Embryonic facial prominence (tissue), 1 donor: ENCODE measurements at regions not wholly inside any gene's neighbourhood (a gene's known extent, or its start where the extent isn't known, plus 50 kb on each side); places are given as distances from the start of the nearest gene placed in this dataset.
"Not testable (repeated sequence)": the region's sequence is repeated elsewhere in the genome, so short reads cannot be mapped to it uniquely, and the experiment has no call there.

Source experiments
- DNase-seq: peaks from one replicate; pipeline ENCODE4 v3.0.0-alpha.2; 2016; ENCODE audit errors: extremely low spot score

GRCh38 chr4:124887739-124888138 lies 175.2 kb upstream of the ANKRD50 start:
- DNase-seq, result no peak

GRCh38 chr4:124884316-124884715 lies 171.8 kb upstream of the ANKRD50 start:
- DNase-seq, result no peak

DNA sequence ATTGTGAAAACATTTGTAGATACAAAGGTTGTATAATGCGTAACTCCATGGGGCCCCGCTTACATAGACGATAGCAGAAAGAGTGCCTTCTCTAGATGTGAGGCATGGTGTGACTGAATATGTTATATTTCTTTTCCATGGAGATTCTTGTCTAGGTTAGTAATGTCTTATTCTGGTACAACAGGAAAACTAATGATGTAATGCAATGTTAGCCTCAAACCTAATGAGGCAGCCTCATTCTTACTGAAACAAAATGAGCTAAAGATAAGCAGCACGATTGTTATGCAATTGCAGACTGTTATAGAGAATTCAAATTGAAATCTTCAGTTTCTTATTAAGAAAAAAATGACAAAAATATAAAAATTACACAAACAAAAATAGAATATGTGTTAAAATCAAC lies 171.1 kb upstream of the ANKRD50 start:
- no peak for DNase-seq

- DNase-seq, result no peak
Measured at GRCh38 chr4:124879195-124879594, 166.7 kb upstream of the ANKRD50 start.

DNA sequence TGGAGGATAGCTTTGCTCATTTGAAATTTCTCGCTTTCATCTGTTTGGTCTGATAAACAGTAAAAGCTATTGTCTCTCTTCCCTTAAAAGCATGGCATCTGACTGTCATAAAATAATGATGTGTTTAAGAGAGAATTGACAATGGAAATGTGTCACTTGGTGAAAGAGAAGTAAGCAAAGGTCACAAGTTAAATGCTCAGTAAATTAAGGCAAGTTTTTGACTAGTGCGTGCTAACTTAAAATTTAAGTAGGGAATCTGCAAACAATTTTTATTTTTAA lies 161.6 kb upstream of the ANKRD50 start:
- DNase-seq, result no peak

GRCh38 chr4:124873361-124874171 lies 161.0 kb upstream of the ANKRD50 start:
- no peak for DNase-seq

- no peak for DNase-seq
Measured at GRCh38 chr4:124872659-124873058, 160.1 kb upstream of the ANKRD50 start.

- no peak for DNase-seq
Measured at GRCh38 chr4:124869961-124870495, 157.5 kb upstream of the ANKRD50 start.

DNA sequence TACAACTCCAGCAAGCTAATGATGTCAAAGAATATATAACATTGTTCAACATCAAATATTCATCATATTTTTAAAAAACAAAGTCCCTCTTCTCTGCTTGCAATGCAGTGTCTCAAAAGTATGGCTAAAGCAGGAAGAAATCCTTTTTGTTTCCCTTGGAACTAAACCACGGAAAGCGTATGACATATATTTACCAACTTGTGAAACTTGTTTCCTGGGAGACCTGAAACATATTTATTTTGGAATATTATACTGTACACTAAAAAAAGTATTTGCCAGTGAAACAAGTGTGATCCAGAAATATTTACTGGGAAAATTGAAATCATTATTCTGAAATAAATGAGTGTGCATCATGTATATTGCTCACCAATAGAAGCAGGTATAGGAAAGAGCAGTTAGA lies 156.0 kb upstream of the ANKRD50 start:
- no peak for DNase-seq

GRCh38 chr4:124867536-124867935 lies 155.0 kb upstream of the ANKRD50 start:
- no peak for DNase-seq

DNA sequence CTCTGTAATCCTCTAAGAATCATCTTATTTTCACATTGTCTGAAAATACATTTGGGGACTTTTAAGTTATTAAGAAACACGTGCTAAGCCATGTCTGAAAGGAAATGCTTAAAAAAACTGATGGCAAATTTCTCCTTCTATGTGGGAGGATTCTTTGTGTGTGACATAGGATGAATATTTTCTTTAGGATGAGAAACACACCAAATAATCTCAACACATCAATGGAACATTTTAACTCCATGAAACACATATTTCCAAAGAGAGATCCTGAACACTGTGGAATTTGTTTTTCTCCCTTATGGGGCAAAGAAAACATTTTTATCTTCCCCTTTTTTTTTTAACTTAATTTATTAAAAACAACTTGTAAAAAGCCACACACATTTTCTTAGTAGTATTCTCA lies 153.8 kb upstream of the ANKRD50 start:
- DNase-seq, result no peak

DNA sequence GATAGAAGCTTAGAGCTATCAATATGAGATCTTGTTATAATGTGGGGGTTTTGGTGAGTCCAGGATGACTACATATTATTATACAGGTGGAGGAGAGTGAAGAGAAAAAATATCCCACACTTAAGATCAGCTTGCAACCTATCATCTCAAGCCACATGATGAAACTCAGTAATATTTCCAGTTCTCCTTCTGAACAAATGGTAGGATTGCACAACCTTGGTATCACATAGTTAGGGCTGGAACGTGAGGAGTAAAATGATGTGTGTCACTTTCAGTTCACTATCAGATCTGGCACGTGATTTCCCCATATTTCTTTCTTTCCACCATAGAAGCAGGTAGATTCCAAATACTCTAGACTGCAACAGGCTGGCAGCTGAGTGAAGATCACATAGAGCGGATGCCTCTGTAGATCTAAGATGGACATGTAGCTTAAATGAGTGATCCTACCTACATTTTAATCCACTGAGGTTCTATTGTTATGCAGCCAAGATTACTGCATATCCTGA lies 150.6 kb upstream of the ANKRD50 start:
- DNase-seq, result no peak

DNA sequence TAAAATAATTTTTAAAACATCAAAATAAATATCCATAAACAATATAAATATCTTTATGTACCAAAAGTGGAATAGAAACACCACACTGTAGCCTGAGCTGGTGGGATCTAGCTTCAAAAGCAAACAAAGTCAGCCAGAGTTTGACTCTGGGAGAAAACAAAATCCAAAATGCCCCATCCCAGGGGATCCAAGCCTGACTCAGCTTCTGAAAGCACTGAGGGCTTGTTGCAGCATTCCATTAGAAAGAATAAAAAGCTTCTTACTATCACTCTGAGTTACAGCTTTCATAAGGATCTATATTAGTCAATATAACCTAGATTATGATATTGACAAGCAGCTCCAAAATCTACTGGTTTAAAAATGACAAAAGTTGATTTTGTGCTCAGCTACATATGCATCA lies 149.7 kb upstream of the ANKRD50 start:
- no peak for DNase-seq

DNA sequence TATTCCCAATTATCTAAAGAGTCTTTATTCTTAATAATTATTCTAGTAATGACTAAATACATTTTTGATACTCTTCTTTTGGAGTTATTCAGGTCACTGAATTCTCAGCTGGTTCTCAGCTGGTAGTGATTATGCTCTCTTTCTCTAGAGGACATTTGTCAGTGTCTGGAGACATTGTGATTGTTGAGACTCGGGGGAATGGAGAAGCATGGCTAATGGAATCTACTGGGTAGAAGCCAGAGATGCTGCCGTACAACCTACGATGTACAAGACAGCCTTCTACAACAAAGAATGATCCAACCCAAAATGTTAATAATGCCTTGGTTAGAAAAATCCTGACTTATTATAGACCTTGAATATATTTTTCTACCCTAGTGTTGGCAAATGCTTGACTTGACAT lies 149.2 kb upstream of the ANKRD50 start:
- DNase-seq, result no peak

- no peak for DNase-seq
Measured at GRCh38 chr4:124854968-124855367, 142.4 kb upstream of the ANKRD50 start.

DNA sequence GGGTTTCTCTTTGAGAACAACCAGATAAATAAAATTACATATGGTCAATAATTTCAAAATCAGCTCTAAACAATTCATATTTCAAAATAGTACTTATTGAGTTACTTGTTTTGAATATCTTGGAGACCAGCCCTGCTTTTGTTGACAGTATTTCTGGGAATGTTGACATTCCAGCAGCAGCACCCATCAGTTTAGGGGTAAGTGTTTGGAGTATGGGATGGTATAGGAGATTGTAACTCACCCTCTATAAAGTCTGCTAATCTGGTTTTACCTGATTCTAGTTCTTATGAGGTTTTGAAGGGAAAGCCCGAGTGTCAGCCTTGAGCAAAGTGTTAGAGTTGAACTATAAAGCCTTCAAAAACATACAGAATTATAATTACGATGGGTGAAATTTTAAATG lies 139.2 kb upstream of the ANKRD50 start:
- DNase-seq, result no peak

GRCh38 chr4:124846306-124846705 lies 133.8 kb upstream of the ANKRD50 start:
- no peak for DNase-seq

DNA sequence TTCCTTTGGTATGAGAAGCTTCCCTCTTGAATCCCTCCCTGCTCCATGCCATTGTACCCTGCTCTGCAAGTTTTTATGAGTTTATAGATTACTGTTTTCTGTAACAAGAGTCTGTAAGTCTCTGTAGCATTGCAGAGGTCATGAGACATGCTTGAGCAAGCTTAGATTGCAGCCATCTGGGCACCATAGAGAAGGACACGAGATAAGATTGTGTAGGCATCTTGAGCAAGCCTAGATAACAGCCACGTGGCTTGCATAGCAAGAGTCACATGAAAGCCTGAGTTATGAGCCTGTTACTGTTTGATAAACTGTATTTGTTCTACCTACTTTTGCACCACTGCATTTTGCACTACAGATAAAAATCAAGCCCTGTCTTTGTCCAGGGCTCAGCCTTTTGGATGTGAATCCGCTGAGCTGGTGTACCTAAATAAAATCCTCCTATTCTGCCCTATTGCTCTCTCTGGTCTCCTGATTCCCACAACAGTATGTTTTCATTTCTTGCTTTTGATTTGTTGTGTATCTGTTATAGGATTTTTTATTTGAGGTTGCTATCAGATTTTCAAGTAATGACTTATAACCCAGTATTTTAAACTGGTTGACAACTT lies 127.4 kb upstream of the ANKRD50 start:
- DNase-seq, result no peak

DNA sequence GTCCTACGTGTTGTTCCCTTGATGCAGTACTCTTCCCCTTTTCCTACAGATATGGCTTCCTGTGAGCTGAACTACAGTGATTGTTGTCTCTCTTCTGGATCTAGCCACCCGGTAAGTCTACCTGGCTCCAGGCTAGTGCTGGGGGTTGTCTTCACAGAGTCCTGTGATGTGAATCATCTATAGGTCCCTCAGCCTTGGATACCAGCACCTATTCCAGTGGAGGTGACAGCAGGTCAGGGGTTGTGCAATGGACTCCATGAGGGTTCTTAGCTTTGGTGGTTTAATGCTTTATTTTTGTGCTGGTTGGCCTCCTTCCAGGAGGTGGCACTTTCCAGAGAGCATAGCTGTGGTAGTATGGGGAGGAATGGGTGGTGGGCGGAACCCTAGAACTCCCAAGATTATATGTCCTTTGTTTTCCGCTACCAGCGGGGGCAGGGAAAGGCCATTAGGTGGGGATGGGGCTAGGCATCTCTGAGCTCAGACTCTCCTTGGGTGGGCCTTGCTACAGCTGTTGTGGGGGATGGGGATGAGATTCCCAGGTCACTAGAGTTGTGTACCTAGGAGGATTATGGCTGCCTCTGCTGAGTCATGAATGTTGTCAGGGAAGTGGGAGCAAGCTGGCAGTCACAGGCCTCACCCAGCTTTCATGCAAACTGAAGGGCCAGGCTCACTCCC lies 121.4 kb upstream of the ANKRD50 start:
- no peak for DNase-seq

- DNase-seq, result no peak
Measured at GRCh38 chr4:124828382-124828781, 115.8 kb upstream of the ANKRD50 start.

DNA sequence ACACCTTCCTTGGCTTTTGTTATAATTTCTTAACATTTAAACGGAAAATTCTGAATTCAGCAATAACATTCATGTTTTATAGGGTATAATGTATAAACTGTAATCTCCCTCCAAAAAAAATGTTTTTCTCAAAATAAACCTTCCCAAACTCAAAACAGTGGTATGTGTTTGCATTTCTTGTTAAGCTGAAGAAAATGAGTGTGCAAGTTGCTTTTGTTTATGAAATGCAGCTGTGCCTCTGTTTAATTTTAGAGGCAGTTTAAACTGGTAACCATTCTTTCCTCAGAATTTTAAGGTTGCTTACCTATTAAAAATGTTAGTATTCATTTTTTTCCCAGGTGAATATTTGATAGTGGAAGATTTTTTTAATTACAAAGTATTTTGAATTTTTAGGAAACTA lies 105.0 kb upstream of the ANKRD50 start:
- DNase-seq, result no peak

- not testable (repeated sequence) for DNase-seq
Measured at GRCh38 chr4:124812203-124812602, 99.7 kb upstream of the ANKRD50 start.

DNA sequence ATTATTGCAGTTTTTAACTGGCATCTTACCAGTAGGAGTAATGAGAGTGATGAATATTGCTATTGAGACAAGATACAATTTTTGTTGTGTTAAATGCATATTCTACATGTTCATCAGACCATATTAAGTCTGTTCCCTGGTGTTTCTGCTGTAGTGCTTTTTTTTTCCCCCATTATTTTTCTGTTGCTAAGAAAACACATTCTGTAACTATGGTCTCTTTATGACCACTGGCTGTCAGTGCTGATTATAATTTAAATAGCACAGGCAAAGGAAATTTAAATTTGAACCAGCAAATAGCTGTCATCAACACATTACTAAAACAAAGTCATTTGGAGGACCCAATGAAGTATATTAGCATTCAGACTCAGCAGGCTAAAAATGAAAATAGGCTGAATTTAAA lies 98.3 kb upstream of the ANKRD50 start:
- DNase-seq, result no peak
